GM12864 (cell line): ENCODE measurements at regions not wholly inside any gene's neighbourhood (a gene's known extent, or its start where the extent isn't known, plus 50 kb on each side); places are given as distances from the start of the nearest gene placed in this dataset.

Experiments used
- DNase-seq: peaks from one replicate; pipeline ENCODE4 v3.0.0-alpha.2; 2011; ENCODE audit warnings: low read depth
- H3K4me3 ChIP-seq: 2 replicates; pipeline ENCODE4 v1.5.1; 2011; ENCODE audit warnings: mild to moderate bottlenecking, low read depth, low read length, control low read depth
- TF ChIP-seq, protein P1 (sequence below): IDR thresholded peaks from 2 replicates; pipeline ENCODE4 v1.5.1; 2011; ENCODE audit warnings: low read depth, mild to moderate bottlenecking, moderate library complexity, low read length, control low read depth, inconsistent platforms; ENCODE audit errors: missing control alignments

DNA sequence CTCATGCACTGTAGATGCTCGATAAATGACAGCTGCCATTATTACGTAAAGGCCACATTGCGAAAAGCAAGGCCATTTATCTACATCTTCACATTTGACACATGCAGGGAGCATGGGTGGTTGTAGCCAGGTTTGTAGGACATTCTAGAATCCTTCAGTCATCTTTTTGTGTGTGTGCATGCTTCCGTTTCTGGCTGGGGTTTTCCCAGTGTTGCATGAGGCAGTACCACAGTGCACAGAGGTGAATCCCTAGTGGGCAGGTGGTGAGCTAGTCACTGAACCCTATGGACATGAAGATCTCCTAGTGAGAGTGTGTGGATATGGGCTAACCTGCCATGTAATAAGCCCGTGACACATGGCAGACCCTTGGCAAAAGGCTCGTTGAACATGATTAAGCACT, 151.8 kb upstream of the SLC14A2 start:
- H3K4me3 ChIP-seq: no peak overlapping the region
- TF ChIP-seq, protein P1, sequence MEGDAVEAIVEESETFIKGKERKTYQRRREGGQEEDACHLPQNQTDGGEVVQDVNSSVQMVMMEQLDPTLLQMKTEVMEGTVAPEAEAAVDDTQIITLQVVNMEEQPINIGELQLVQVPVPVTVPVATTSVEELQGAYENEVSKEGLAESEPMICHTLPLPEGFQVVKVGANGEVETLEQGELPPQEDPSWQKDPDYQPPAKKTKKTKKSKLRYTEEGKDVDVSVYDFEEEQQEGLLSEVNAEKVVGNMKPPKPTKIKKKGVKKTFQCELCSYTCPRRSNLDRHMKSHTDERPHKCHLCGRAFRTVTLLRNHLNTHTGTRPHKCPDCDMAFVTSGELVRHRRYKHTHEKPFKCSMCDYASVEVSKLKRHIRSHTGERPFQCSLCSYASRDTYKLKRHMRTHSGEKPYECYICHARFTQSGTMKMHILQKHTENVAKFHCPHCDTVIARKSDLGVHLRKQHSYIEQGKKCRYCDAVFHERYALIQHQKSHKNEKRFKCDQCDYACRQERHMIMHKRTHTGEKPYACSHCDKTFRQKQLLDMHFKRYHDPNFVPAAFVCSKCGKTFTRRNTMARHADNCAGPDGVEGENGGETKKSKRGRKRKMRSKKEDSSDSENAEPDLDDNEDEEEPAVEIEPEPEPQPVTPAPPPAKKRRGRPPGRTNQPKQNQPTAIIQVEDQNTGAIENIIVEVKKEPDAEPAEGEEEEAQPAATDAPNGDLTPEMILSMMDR: no peak
- no peak for DNase-seq

DNA sequence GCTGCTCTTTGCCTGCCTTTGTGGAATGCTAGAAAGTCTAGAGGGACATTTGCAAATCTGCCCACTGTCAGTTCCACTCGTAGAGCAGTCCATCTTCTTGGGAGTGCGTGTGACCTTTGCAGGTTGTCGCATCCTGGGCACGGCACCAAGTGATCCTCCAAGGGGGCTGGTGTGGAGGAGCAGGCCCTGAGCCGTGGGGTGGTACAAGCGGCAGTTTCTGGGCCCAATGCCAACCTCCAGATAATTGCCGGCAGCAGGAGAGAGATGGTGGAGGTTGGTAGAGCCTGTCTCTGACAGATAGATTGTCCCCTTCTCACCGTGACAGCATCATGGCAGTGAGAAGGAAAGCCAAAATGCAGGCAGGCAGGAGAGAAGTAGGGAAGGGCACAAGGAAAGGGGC, 150.7 kb upstream of the SLC14A2 start:
- TF ChIP-seq, protein P1: no peak
- no peak for DNase-seq
- no peak overlapping the region for H3K4me3 ChIP-seq

DNA sequence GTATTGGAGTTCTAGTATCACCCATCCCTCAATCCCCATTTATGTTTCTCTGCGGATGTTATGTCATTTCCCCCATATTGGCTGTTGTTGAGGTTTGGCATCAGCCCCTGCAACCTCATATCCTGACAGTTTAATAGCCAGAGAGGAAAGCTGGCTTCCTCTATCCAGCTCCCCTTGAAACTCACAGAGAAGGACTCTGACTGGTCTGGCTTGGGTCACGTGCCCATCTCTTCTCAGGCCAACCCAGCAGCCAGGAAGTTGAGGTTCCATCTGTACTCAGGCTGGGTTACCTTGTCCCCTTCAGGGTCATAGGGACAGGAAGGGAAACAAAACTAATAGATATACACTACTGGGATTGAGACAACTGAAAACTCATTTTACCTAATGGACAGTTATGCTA, 148.0 kb upstream of the SLC14A2 start:
- no peak for DNase-seq
- no peak overlapping the region for H3K4me3 ChIP-seq
- TF ChIP-seq, protein P1: no peak

DNA sequence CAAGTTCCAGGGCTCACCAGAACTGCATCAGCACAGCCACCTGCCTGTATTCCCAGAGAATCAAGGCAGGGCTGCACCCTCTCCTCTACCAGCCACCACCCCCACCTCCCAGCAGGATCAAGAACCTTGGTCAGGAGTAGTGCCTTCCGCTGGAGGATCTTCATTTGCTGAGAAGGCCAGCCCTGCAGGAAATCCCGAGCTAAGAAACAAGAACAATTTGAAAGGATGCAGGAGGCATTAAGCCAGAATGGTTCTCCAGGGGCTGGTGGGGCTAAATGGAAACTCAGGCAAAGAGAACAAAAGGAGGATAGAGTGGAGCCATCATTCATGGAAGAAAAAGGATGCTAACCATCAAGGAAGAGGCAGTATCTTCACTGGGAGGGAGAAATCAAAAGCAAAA, 147.3 kb upstream of the SLC14A2 start:
- DNase-seq: no peak
- TF ChIP-seq, protein P1: no peak
- H3K4me3 ChIP-seq: no peak overlapping the region

DNA sequence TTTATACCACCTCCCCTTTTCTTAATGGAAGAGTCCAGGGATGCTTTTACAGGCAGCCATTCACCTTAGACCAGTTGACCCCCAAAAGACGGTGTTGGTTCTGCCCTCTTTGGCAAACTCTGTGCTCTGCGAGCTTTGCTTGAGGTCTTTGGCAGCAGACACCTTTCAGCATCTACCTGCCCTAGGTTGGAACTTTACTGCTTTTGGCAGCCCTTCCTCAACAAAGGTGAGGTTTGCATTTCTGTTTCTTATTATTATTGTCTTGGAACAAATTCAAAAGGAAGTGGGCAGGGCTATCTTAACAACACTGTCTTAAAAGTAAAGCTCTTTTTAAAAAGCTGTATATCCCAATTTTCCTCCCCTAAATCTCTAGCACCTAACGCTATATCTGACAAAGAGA, 136.4 kb upstream of the SLC14A2 start:
- H3K4me3 ChIP-seq: no peak overlapping the region
- TF ChIP-seq, protein P1: no peak
- DNase-seq: no peak

DNA sequence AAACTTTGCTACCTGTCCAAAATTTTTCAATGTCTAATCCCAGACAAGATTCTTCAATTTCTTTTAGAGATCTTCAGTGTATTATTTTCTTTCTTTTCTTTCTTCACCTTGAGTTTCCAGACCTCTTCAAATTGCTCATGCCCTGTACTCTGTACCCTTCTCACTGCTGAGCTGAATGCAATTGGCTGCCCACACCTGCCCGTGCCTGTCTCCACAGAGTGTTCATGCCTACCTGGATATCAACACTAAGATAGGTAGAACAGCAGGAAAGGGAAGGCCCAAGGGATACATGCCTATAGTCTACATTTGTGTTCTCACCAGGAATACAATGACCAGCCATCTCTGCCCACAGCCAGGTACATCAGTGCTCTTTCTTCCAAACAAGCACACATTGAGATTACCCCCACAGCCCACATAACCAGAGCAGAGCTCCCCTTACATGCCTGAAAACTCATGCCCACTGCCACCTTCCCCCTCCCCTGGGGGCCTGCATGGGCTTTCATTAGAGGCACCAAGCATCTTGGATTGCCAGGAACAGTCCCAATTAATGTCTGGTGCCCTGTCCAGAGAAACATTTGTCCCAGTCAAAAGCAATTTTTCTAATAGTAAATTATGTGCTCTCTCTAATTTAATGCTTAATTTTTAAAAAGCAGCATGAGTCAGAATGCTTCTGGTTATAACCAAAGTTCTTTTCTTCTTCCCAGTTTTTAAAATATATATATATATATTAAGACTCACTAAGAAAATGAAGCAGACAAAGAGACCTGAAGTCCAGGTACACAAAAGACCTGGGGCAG, 134.9 kb upstream of the SLC14A2 start:
- TF ChIP-seq, protein P1: no peak
- no peak for DNase-seq

DNA sequence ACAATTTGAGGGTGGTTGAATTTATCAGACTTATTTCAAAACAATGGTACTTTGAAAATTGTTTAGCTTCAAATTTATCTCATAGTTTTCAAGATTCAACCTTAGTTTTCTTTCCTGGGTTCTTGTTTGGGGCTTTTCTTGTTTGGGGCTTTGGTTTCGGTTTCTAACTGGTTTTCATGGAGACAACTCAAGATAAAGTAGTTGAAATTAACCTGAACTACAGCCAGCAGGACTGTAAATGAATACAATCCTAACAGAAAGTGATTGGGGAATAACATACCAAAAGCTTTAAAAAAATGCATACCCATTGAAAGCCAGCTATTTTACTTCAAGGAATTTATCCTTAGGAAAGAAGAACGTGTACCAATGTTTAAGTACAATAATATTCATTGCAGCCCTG, 133.5 kb upstream of the SLC14A2 start:
- H3K4me3 ChIP-seq: no peak overlapping the region
- TF ChIP-seq, protein P1: no peak
- DNase-seq: no peak

More for the DNA sequence above, 134.9 kb upstream of the SLC14A2 start:
- no peak overlapping the region for H3K4me3 ChIP-seq
